ENCODE measurements at regions not wholly inside any gene's neighbourhood (a gene's known extent, or its start where the extent isn't known, plus 50 kb on each side); places are given as distances from the start of the nearest gene placed in this dataset.
"Not testable (repeated sequence)": the region's sequence is repeated elsewhere in the genome, so short reads cannot be mapped to it uniquely, and the experiment has no call there.

- no peaks in the 10 kb centered on the region for H3K4me1 ChIP-seq
- no peaks in the 10 kb centered on the region for H3K27me3 ChIP-seq
- intact Hi-C loops (cut with DNase I) = no loop called here
- no peak overlapping the region for H3K27ac ChIP-seq
- WGBS, 2 donors = 82 to 86% methylated on average over 1 of the region's 1 CpG
- ATAC-seq (no peak), FAIRE-seq (no peak), DNase-seq (no peak)
- H3K4me3 ChIP-seq = no peak overlapping the region
- no peaks in the 10 kb centered on the region for H3K9me3 ChIP-seq
- no peaks in the 10 kb centered on the region for H3K36me3 ChIP-seq
- TF ChIP-seq CTCF (IDR thresholded peaks at IDR 0.05) = no peak
Observed at GRCh38 chr5:158045696-158046095, 186.8 kb upstream of the CLINT1 start.

GRCh38 chr5:158039911-158040347 is 181.0 kb upstream of the CLINT1 start:
- intact Hi-C loops (cut with DNase I) = no loop called here
- ATAC-seq (no peak), DNase-seq (no peak), FAIRE-seq (no peak)
- Histone ChIP-seq H3K4me1 (no peaks in the 10 kb centered on the region), H3K27me3 (no peaks in the 10 kb centered on the region), H3K4me3 (no peak overlapping the region), H3K36me3 (no peaks in the 10 kb centered on the region), H3K27ac (no peak overlapping the region), H3K9me3 (no peaks in the 10 kb centered on the region)
- 56 to 60% methylated on average over 2 of the region's 2 CpGs for WGBS, 2 donors
- TF ChIP-seq CTCF (IDR thresholded peaks at IDR 0.05) = no peak

- FAIRE-seq (no peak), ATAC-seq (no peak), DNase-seq (no peak)
- Histone ChIP-seq H3K4me1 (no peaks in the 10 kb centered on the region), H3K9me3 (no peaks in the 10 kb centered on the region), H3K27ac (no peak overlapping the region), H3K4me3 (no peak overlapping the region), H3K27me3 (no peaks in the 10 kb centered on the region), H3K36me3 (no peaks in the 10 kb centered on the region)
- TF ChIP-seq CTCF (IDR thresholded peaks at IDR 0.05) = no peak
- 0 to 96% methylated on average over 1 of the region's 1 CpG for WGBS, 2 donors
- intact Hi-C loops (cut with DNase I) = no loop called here
Observed at GRCh38 chr5:158039441-158039840, 180.5 kb upstream of the CLINT1 start.

- ATAC-seq; FAIRE-seq; H3K27me3 ChIP-seq; intact Hi-C loops (cut with DNase I); H3K4me3 ChIP-seq; H3K4me1 ChIP-seq; H3K9me3 ChIP-seq; H3K36me3 ChIP-seq; H3K27ac ChIP-seq: not testable (repeated sequence)
- DNase-seq = peak in 1 of 6 donors; percentile 68
- 89 to 93% methylated on average over 25 to 31 of the region's 31 CpGs for WGBS, 2 donors
Observed at GRCh38 chr5:158036983-158037595, 178.1 kb upstream of the CLINT1 start.

- ATAC-seq; H3K36me3 ChIP-seq; DNase-seq; H3K4me1 ChIP-seq; H3K9me3 ChIP-seq; FAIRE-seq; H3K27me3 ChIP-seq; H3K4me3 ChIP-seq; H3K27ac ChIP-seq; intact Hi-C loops (cut with DNase I): not testable (repeated sequence)
- 80 to 88% methylated on average over 6 of the region's 6 CpGs for WGBS, 2 donors
Observed at GRCh38 chr5:158034586-158034985, 175.6 kb upstream of the CLINT1 start.

GRCh38 chr5:158033724-158034123 is 174.8 kb upstream of the CLINT1 start:
- 68 to 76% methylated on average over 1 of the region's 1 CpG for WGBS, 2 donors
- Histone ChIP-seq H3K27me3 (no peaks in the 10 kb centered on the region), H3K4me1 (peaks cover 0 to 6% (median 5%) of the 10 kb centered on the region in 3 donors), H3K4me3 (no peak overlapping the region), H3K36me3 (no peaks in the 10 kb centered on the region), H3K9me3 (no peaks in the 10 kb centered on the region), H3K27ac (no peak overlapping the region)
- FAIRE-seq (no peak), ATAC-seq (no peak), DNase-seq (no peak)
- intact Hi-C loops (cut with DNase I) = no loop called here
- no peak for TF ChIP-seq CTCF (IDR thresholded peaks at IDR 0.05)

All from pancreas (tissue), 10 donors.